Adrenal gland (tissue), 9 donors: ENCODE measurements at regions not wholly inside any gene's neighbourhood (a gene's known extent, or its start where the extent isn't known, plus 50 kb on each side); places are given as distances from the start of the nearest gene placed in this dataset.
A peak's percentile ranks its signal among the peaks of the same experiment; 100 is the strongest.

Experiments
- DNase-seq, 7 donors: peaks; one replicate each; pipeline ENCODE4 v3.0.0-alpha.2; 2019 to 2020
- H3K27ac ChIP-seq, 5 donors: fragments of 200-600 bp; sonication (generic) in 4 of 5; 1 replicate in 3 of 5; 2 replicates in 2 of 5; pipeline versions ENCODE4 v1.5.1 to v1.8.0; 2016 to 2020; ENCODE audit warnings: mild to moderate bottlenecking in 1 of 5
- H3K27me3 ChIP-seq: fragments of 200-600 bp; 2 replicates; pipeline ENCODE4 v1.8.0; 2021
- H3K36me3 ChIP-seq, 2 donors: fragments of 200-600 bp; replicated peaks in 1 of 2; 1 replicate in 1 of 2; 2 replicates in 1 of 2; pipeline versions ENCODE4 v1.5.1 to v1.8.0; 2018 to 2022
- H3K4me1 ChIP-seq, 2 donors: fragments of 200-600 bp; replicated peaks in 1 of 2; 1 replicate in 1 of 2; 2 replicates in 1 of 2; pipeline versions ENCODE4 v1.5.1 to v1.8.0; 2018 to 2021
- H3K4me3 ChIP-seq, 4 donors: fragments of 200-600 bp; sonication (generic) in 3 of 4; one replicate each; pipeline ENCODE4 v1.5.1; 2016 to 2018
- H3K9me3 ChIP-seq, 3 donors: fragments of 200-600 bp; sonication (generic) in 1 of 3; replicated peaks in 1 of 3; 1 replicate in 2 of 3; 2 replicates in 1 of 3; pipeline versions ENCODE4 v1.5.1 to v1.8.0; 2016 to 2021
- CTCF ChIP-seq, 6 experiments: fragments of 450-650 bp in 4 of 6; fragments of 200-600 bp in 2 of 6; sonication (generic) in 1 of 6; IDR thresholded peaks; 1 replicate in 5 of 6; 2 replicates in 1 of 6; pipeline versions ENCODE4 v1.5.1 to v1.8.0; 2016 to 2021; ENCODE audit warnings: antibody characterized with exemption in 6 of 6, mild to moderate bottlenecking in 2 of 6, moderate library complexity in 1 of 6
- POLR2A ChIP-seq, 2 donors: fragments of 450-650 bp; IDR thresholded peaks; one replicate each; pipeline ENCODE4 v1.6.1; 2017; ENCODE audit warnings: antibody characterized with exemption in 2 of 2, mild to moderate bottlenecking in 2 of 2, moderate library complexity in 1 of 2
- WGBS, 4 donors: extraction: QIAGEN DNeasy Blood & Tissue Kit in 2 of 4; methylation state at CpG; one replicate each; pipeline versions ENCODE4 v1.1.5 to v1.1.7; 2013 to 2017; 5-methylcytosine and 5-hydroxymethylcytosine counted together
- intact Hi-C, 2 donors: fragments of 100-400 bp; cut with DNase I; formaldehyde crosslinking; loops; one replicate each; pipeline versions ENCODE4 v1.14.1 to v1.15.0; 2022 to 2023
- donor health status: healthy with polysubstance abuse.
- donor health status: Bipolar disorder and iron deficiency.
- donor health status: DM: yes; HTN: yes; CAD: no.
- donor health status: DM: no; HTN: no; CAD: no.
- donor health status: DM: no; HTN: no; CAD: no.

- DNase-seq: peak; percentile 34 to 64 (median 58)
- H3K27me3 ChIP-seq: no peaks in the 10 kb centered on the region
- no peaks in the 10 kb centered on the region for H3K36me3 ChIP-seq
- intact Hi-C loops: no loop called here
- 35 to 46% (median 38%) methylated on average over 5 of the region's 5 CpGs for WGBS, 4 donors
- H3K4me1 ChIP-seq: peaks cover 0 to 3% of the 10 kb centered on the region in 2 donors
- H3K4me3 ChIP-seq: no peak overlapping the region
- H3K27ac ChIP-seq: no peak overlapping the region
- TF ChIP-seq CTCF (IDR thresholded peaks at IDR 0.05): no peak
- no peak for TF ChIP-seq POLR2A (IDR thresholded peaks at IDR 0.05)
- H3K9me3 ChIP-seq: no peaks in the 10 kb centered on the region
Measured at GRCh38 chr3:24722087-24722486, 227.4 kb upstream of the THRB start.

GRCh38 chr3:24725514-24726255, 231.0 kb upstream of the THRB start:
- whole genome bisulfite sequencing, 4 donors: 66 to 81% (median 71%) methylated on average over 3 of the region's 3 CpGs
- Histone ChIP-seq H3K27me3 (no peaks in the 10 kb centered on the region), H3K4me1 (peaks cover 0 to 3% of the 10 kb centered on the region in 2 donors), H3K27ac (no peak overlapping the region), H3K9me3 (no peaks in the 10 kb centered on the region), H3K4me3 (no peak overlapping the region), H3K36me3 (no peaks in the 10 kb centered on the region)
- intact Hi-C loops: no loop called here
- TF ChIP-seq POLR2A (IDR thresholded peaks at IDR 0.05) (no peak), CTCF (IDR thresholded peaks at IDR 0.05) (no peak)
- DNase-seq: no peak

- no peak overlapping the region for H3K27ac ChIP-seq
- H3K4me3 ChIP-seq: no peak overlapping the region
- no peaks in the 10 kb centered on the region for H3K9me3 ChIP-seq
- intact Hi-C loops: no loop called here
- DNase-seq: no peak
- 88 to 95% (median 90%) methylated on average over 2 of the region's 2 CpGs for WGBS, 4 donors
- TF ChIP-seq POLR2A (IDR thresholded peaks at IDR 0.05) (no peak), CTCF (IDR thresholded peaks at IDR 0.05) (no peak)
- H3K36me3 ChIP-seq: no peaks in the 10 kb centered on the region
- no peaks in the 10 kb centered on the region for H3K27me3 ChIP-seq
- H3K4me1 ChIP-seq: peaks cover 0 to 3% of the 10 kb centered on the region in 2 donors
Measured at GRCh38 chr3:24726423-24726822, 231.8 kb upstream of the THRB start.

GRCh38 chr3:24730173-24730572, 235.5 kb upstream of the THRB start:
- Histone ChIP-seq H3K9me3 (no peaks in the 10 kb centered on the region), H3K27ac (no peak overlapping the region), H3K4me1 (no peaks in the 10 kb centered on the region), H3K4me3 (no peak overlapping the region), H3K27me3 (no peaks in the 10 kb centered on the region), H3K36me3 (no peaks in the 10 kb centered on the region)
- intact Hi-C loops: no loop called here
- 52 to 86% (median 56%) methylated on average over 1 of the region's 1 CpG for WGBS, 4 donors
- TF ChIP-seq POLR2A (IDR thresholded peaks at IDR 0.05): no peak
- no peak for TF ChIP-seq CTCF (IDR thresholded peaks at IDR 0.05)
- no peak for DNase-seq
